GM18909 (cell line): ENCODE measurements at regions not wholly inside any gene's neighbourhood (a gene's known extent, or its start where the extent isn't known, plus 50 kb on each side); places are given as distances from the start of the nearest gene placed in this dataset.
"Not testable (repeated sequence)": the region's sequence is repeated elsewhere in the genome, so short reads cannot be mapped to it uniquely, and the experiment has no call there.

ENCODE experiments used
- ATAC-seq: cut with Tn5 transposase; IDR thresholded peaks from one replicate; pipeline ENCODE4 v1.9.1; 2021; ENCODE audit warnings: mild to moderate bottlenecking; ENCODE audit not compliant: unreplicated experiment, poor library complexity

DNA sequence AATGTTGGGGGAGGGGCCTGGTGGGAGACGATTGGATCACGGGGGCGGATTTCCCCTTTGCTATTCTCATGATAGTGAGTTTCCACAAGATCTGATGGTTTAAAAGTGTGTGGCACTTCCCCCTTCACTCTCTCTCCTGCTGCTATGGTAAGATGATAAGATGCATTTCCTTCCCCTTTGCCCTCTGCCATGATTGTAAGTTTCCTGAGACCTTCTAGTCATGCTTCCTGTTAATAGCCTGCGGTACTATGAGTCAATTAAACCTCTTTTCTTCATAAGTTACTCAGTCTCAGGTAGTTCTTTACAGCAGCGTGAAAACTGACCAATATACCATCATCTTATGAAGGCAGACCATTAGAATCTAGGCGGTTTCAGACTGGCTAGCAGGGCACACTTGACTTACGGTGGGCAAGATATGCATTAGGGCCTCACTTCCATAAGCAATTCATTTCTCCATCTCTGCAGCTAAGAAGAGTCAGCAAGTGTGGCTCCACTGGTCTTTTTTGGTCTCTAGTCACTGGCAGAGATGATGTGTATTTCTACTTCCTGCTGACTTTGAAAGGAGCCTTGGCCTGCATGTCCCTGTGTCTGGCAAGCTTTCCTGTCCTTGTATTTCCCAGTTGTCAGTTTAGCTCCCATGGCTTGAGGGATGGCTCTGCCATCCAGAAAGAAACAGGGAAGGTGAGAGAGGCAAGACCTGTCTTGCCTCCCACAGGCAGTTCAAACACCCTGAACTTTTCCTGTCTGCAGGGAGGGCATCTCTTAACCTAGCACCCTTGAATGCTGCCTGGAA is 109.0 kb upstream of the ADAMTS9 start:
- ATAC-seq: no peak

DNA sequence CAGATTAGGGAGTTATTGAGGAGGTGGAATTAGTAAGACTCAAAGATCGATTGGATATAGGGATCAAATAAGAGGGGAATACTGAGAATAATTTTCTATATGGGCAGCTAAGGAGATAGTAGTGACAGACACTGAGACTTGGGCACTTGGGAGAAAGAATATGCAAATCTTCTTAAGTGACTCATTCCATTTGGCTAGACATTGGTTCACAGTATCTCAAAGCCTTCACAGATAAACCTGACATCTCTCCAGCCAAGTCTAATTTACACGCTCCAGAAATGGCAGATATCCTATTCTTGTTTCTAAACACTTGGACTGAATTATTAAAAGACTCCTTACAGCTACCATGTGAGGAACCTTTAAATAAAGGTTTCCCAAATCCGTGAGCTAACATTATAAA is 104.6 kb upstream of the ADAMTS9 start:
- no peak for ATAC-seq

DNA sequence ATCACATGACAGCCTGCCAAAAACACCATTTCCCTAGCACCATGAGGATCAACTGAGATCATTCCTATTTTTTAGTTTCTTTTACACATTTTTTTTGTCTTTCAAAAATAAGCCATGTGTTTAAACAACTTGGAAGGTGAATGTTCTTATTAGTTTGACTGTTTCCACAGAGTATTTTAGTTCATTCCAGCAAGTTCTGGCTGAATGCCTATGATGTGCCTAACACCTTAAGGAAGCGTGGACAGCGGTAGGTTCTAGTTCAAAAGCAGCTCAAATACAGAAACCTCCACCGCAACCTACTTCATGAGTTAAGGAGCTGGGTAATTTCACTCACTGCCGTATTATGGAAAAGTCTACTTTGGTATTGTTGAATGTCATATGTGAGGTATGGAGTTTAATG is 101.3 kb upstream of the ADAMTS9 start:
- no peak for ATAC-seq

GRCh38 chr3:64783200-64783599 is 95.4 kb upstream of the ADAMTS9 start:
- ATAC-seq: no peak

- not testable (repeated sequence) for ATAC-seq
Measured at GRCh38 chr3:64780923-64781322, 93.1 kb upstream of the ADAMTS9 start.

DNA sequence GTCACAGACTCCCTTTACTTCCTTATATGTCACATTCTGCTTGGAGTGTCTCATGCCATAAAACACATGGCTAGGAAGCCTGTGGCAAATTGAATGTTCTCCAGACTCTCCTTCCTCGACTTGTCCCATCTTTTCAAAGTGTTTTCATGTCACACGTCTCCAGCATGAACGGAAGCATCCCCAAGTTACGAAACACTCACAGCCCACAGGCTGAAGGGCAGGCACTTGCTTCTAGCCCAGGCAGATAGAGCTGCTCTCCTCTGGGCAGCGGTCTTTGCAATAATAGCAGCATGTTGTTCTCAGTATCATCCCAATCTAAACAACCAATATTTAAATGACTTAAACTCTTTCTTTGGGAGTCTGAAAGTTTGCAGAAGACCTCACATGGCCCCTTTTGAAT is 85.3 kb upstream of the ADAMTS9 start:
- no peak for ATAC-seq

- ATAC-seq: no peak
Measured at GRCh38 chr3:64766440-64766839, 78.6 kb upstream of the ADAMTS9 start.

DNA sequence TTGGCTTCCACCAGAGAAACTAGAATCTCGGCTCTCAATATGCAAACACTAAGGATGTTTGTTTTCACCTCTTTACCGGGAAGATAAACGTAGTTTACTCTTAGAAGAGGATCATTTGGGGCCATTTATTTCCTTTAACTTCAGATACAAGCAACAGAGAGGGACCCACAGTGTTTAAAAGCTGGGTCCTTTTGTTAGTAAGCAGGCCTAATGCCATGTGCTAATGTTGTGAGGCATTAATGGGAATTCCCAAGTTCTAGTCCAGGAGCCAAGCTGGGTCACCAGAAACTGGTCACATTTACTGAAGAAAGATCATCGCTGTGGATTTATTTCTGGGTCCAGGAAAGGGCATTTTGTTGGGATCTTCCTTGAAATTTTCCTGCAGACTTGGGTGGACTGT is 78.1 kb upstream of the ADAMTS9 start:
- ATAC-seq: no peak

- no peak for ATAC-seq
Measured at GRCh38 chr3:64764386-64764929, 76.7 kb upstream of the ADAMTS9 start.

GRCh38 chr3:64763980-64764379 is 76.2 kb upstream of the ADAMTS9 start:
- no peak for ATAC-seq

GRCh38 chr3:64761729-64762128 is 73.9 kb upstream of the ADAMTS9 start:
- ATAC-seq: no peak

DNA sequence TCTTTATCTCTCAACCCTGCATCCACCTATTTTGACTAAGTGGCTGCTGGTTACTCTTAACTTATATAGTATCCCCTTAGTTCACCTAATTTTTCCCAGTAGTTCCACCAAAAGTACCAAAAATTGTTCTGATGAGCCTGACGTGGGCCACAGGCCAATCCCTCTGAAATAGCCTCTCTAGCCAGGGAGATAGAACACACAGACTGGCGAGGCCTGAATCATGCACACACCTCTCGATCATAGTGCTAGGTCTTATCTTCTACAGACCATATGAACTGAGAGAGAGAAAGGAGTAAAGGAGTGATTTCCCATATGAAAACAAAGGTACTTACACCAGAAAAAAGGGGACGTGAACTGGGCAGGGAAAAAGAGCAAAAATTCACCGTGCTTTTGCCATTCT is 72.5 kb upstream of the ADAMTS9 start:
- ATAC-seq: no peak

- ATAC-seq: no peak
Measured at GRCh38 chr3:64759811-64760210, 72.0 kb upstream of the ADAMTS9 start.

DNA sequence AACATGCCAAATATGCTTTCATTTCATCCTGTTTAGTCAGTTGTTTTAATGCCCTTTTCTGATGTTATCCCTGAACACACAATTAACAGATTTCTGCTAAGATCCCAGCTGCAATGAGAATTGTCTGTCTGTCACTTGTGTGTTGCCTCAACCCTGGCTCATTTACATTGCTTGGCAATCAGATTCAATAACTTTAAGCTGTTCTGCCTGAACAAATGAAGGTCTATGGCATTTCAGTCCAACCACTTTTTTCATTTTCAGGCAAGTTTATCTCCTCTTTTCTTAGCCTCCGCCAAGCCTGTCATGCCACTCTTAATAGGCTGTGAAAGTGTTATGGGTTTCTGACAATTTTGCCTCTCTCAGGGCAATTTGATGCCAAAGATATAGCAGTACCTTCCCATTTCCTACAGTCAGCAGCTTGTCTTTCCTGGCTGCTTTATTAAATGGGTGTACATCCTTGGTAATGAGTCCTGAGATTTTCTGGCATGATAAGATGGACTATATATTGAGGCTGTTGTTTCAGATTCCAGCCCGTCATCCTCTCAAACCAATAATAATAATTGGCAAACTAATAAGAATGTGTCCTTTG is 68.7 kb upstream of the ADAMTS9 start:
- no peak for ATAC-seq

GRCh38 chr3:64748244-64748904 is 60.6 kb upstream of the ADAMTS9 start:
- no peak for ATAC-seq

GRCh38 chr3:64747679-64748078 is 59.9 kb upstream of the ADAMTS9 start:
- no peak for ATAC-seq

DNA sequence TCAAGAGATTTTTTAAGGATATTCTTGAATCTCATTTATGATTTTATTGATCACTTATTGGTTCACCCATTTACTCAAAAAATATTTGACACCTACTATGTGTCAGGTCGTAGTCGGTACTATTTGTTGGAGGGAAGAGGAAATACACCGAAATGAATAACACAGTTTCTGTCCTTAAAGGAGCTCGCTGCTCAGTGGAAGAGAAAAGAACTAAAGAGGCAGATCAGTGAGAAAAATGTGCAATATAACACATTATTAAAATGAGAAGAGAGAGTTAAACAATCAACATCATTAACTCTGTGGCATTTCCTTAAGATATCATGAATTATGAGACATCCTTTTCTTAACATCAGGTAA is 56.1 kb upstream of the ADAMTS9 start:
- ATAC-seq: no peak

GRCh38 chr3:64743156-64743886 is 55.5 kb upstream of the ADAMTS9 start:
- no peak for ATAC-seq

- ATAC-seq: no peak
Measured at GRCh38 chr3:64741341-64741740, 53.5 kb upstream of the ADAMTS9 start.

GRCh38 chr3:64739971-64740631 is 52.3 kb upstream of the ADAMTS9 start:
- ATAC-seq: no peak
